ENCODE measurements at regions not wholly inside any gene's neighbourhood (a gene's known extent, or its start where the extent isn't known, plus 50 kb on each side); places are given as distances from the start of the nearest gene placed in this dataset.

DNA sequence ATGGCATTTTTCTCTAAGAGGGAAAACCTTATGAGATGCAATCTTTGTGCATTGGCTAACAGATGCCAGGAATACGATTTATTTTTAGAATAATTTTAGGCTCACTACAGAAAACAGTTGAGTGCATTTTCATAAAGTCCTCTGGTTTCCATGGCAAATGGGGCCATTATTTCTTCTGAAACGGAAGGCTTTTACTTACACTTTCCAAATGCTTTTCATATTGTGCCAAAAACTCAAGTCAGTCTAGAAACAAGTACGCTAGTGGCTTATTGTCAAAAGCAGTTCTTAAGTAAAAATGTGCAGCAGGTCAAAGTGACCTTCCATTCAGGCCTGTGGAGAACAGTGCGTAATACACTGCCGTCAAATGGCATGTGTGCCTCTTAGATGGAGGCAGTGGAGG lies 628.7 kb downstream of the EFNB2 start:
- TF ChIP-seq, protein P1, sequence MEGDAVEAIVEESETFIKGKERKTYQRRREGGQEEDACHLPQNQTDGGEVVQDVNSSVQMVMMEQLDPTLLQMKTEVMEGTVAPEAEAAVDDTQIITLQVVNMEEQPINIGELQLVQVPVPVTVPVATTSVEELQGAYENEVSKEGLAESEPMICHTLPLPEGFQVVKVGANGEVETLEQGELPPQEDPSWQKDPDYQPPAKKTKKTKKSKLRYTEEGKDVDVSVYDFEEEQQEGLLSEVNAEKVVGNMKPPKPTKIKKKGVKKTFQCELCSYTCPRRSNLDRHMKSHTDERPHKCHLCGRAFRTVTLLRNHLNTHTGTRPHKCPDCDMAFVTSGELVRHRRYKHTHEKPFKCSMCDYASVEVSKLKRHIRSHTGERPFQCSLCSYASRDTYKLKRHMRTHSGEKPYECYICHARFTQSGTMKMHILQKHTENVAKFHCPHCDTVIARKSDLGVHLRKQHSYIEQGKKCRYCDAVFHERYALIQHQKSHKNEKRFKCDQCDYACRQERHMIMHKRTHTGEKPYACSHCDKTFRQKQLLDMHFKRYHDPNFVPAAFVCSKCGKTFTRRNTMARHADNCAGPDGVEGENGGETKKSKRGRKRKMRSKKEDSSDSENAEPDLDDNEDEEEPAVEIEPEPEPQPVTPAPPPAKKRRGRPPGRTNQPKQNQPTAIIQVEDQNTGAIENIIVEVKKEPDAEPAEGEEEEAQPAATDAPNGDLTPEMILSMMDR (conservative IDR thresholded peaks at IDR 0.05; ENCODE audit: low read depth, low read length) = no peak
- TF ChIP-seq EZH2 (IDR thresholded peaks at IDR 0.05; ENCODE audit: low read length, unreplicated experiment) = no peak
- TF ChIP-seq EZH2phosphoT487 (IDR thresholded peaks at IDR 0.05; ENCODE audit: borderline replicate concordance, low read length) = no peak
